Esophagus muscularis mucosa (tissue), 3 donors: ENCODE measurements at regions not wholly inside any gene's neighbourhood (a gene's known extent, or its start where the extent isn't known, plus 50 kb on each side); places are given as distances from the start of the nearest gene placed in this dataset.

Experiments used
- CTCF ChIP-seq, 3 experiments: fragments of 200-600 bp in 2 of 3; fragments of 450-650 bp in 1 of 3; sonication (generic) in 2 of 3; IDR thresholded peaks; one replicate each; pipeline ENCODE4 v1.5.1; 2017 to 2019; ENCODE audit warnings: antibody characterized with exemption in 3 of 3, mild to moderate bottlenecking in 2 of 3, moderate library complexity in 1 of 3
- POLR2AphosphoS5 ChIP-seq, 2 donors: sonication (generic); formaldehyde crosslinking; IDR thresholded peaks; one replicate each; pipeline ENCODE4 v1.6.1; 2017; ENCODE audit warnings: antibody characterized with exemption in 2 of 2

DNA sequence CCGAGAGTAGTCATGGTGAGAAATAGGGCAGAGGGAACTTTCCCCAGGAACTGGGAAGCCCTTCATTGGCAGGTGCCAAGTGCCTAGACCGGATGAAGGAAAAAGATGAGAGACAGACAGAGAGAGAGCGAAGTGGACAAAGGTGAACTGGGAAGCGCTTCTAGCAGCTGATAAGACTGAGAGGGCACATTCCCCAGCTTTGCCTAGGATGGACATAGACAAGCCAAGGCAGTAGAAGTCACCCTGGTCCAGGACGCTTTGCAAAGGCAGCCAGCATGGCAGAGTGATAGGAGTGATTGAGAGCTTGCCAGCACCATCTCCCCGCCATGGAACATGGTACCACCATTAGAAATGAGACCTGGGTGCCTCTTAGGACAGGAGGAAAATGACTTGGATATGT is 372.8 kb upstream of the MGMT start:
- TF ChIP-seq POLR2AphosphoS5 (IDR thresholded peaks at IDR 0.05) (no peak), CTCF (IDR thresholded peaks at IDR 0.05) (no peak)
